IgD-negative memory B cell (primary cell): ENCODE measurements at regions not wholly inside any gene's neighbourhood (a gene's known extent, or its start where the extent isn't known, plus 50 kb on each side); places are given as distances from the start of the nearest gene placed in this dataset.

ENCODE experiments used
- H3K27ac Mint-ChIP-seq, 3 donors: one replicate each; pipeline ENCODE4 v1.8.0; 2020 to 2022; ENCODE audit warnings: mild to moderate bottlenecking in 3 of 3, mixed read lengths in 3 of 3, moderate library complexity in 1 of 3
- H3K27me3 Mint-ChIP-seq: one replicate; pipeline ENCODE4 v1.8.0; 2021; ENCODE audit warnings: mixed read lengths
- H3K36me3 Mint-ChIP-seq: one replicate; pipeline ENCODE4 v1.8.0; 2020; ENCODE audit warnings: mild to moderate bottlenecking, mixed read lengths
- H3K4me1 Mint-ChIP-seq, 3 donors: one replicate each; pipeline ENCODE4 v1.8.0; 2020 to 2022; ENCODE audit warnings: mixed read lengths in 3 of 3, mild to moderate bottlenecking in 1 of 3
- H3K4me3 Mint-ChIP-seq, 4 donors: one replicate each; pipeline ENCODE4 v1.8.0; 2020 to 2022; ENCODE audit warnings: mild to moderate bottlenecking in 4 of 4, mixed read lengths in 4 of 4, moderate library complexity in 3 of 4
- H3K9me3 Mint-ChIP-seq, 3 donors: one replicate each; pipeline ENCODE4 v1.8.0; 2020 to 2021; ENCODE audit warnings: mixed read lengths in 3 of 3, mild to moderate bottlenecking in 1 of 3

- H3K9me3 Mint-ChIP-seq: no peaks in the 10 kb centered on the region
- H3K27ac Mint-ChIP-seq: no peak overlapping the region
- no peak overlapping the region for H3K4me3 Mint-ChIP-seq
- H3K4me1 Mint-ChIP-seq: peaks cover 0 to 5% (median 0%) of the 10 kb centered on the region in 3 donors
- H3K27me3 Mint-ChIP-seq: peaks cover 11% of the 10 kb centered on the region
- H3K36me3 Mint-ChIP-seq: no peaks in the 10 kb centered on the region
These were observed 281.7 kb downstream of the CDC5L start for GRCh38 chr6:44668976-44669934.

- Mint-ChIP-seq H3K4me1 (peaks cover 0 to 5% (median 0%) of the 10 kb centered on the region in 3 donors), H3K9me3 (peaks cover 0 to 1% (median 0%) of the 10 kb centered on the region in 3 donors), H3K27ac (no peak overlapping the region), H3K27me3 (peaks cover 12% of the 10 kb centered on the region), H3K36me3 (no peaks in the 10 kb centered on the region), H3K4me3 (no peak overlapping the region)
These were observed 282.6 kb downstream of the CDC5L start for GRCh38 chr6:44670146-44670545.

GRCh38 chr6:44671333-44671732 lies 283.8 kb downstream of the CDC5L start:
- Mint-ChIP-seq H3K27me3 (peaks cover 12% of the 10 kb centered on the region), H3K36me3 (no peaks in the 10 kb centered on the region), H3K4me3 (no peak overlapping the region), H3K9me3 (peaks cover 0 to 1% (median 0%) of the 10 kb centered on the region in 3 donors), H3K4me1 (peaks cover 0 to 5% (median 0%) of the 10 kb centered on the region in 3 donors), H3K27ac (no peak overlapping the region)

- Mint-ChIP-seq H3K4me1 (peaks cover 0 to 5% (median 0%) of the 10 kb centered on the region in 3 donors), H3K27me3 (peaks cover 13% of the 10 kb centered on the region), H3K27ac (peak overlapping the region in 1 of 3 donors; percentile 54), H3K9me3 (peaks cover 0 to 1% (median 0%) of the 10 kb centered on the region in 3 donors), H3K4me3 (no peak overlapping the region), H3K36me3 (no peaks in the 10 kb centered on the region)
These were observed 284.6 kb downstream of the CDC5L start for GRCh38 chr6:44672086-44672485.

GRCh38 chr6:44672841-44673240 lies 285.3 kb downstream of the CDC5L start:
- Mint-ChIP-seq H3K9me3 (peaks cover 0 to 1% (median 0%) of the 10 kb centered on the region in 3 donors), H3K4me1 (no peaks in the 10 kb centered on the region), H3K36me3 (no peaks in the 10 kb centered on the region), H3K27me3 (peaks cover 13% of the 10 kb centered on the region), H3K4me3 (no peak overlapping the region), H3K27ac (no peak overlapping the region)

- Mint-ChIP-seq H3K27me3 (peaks cover 10% of the 10 kb centered on the region), H3K36me3 (no peaks in the 10 kb centered on the region), H3K27ac (no peak overlapping the region), H3K4me1 (no peaks in the 10 kb centered on the region), H3K4me3 (no peak overlapping the region), H3K9me3 (peaks cover 0 to 1% (median 0%) of the 10 kb centered on the region in 3 donors)
These were observed 287.0 kb downstream of the CDC5L start for GRCh38 chr6:44674226-44675155.

- no peaks in the 10 kb centered on the region for H3K36me3 Mint-ChIP-seq
- H3K27ac Mint-ChIP-seq: no peak overlapping the region
- no peaks in the 10 kb centered on the region for H3K4me1 Mint-ChIP-seq
- H3K27me3 Mint-ChIP-seq: peaks cover 10% of the 10 kb centered on the region
- H3K9me3 Mint-ChIP-seq: peaks cover 0 to 1% (median 0%) of the 10 kb centered on the region in 3 donors
- H3K4me3 Mint-ChIP-seq: no peak overlapping the region
These were observed 287.9 kb downstream of the CDC5L start for GRCh38 chr6:44675449-44675848.

GRCh38 chr6:44676246-44676790 lies 288.8 kb downstream of the CDC5L start:
- Mint-ChIP-seq H3K36me3 (no peaks in the 10 kb centered on the region), H3K27me3 (peaks cover 10% of the 10 kb centered on the region), H3K4me3 (no peak overlapping the region), H3K27ac (no peak overlapping the region), H3K9me3 (peaks cover 0 to 1% (median 0%) of the 10 kb centered on the region in 3 donors), H3K4me1 (no peaks in the 10 kb centered on the region)

- Mint-ChIP-seq H3K4me3 (no peak overlapping the region), H3K9me3 (peaks cover 0 to 3% (median 0%) of the 10 kb centered on the region in 3 donors), H3K27ac (peak overlapping the region in 1 of 3 donors; percentile 6), H3K4me1 (no peaks in the 10 kb centered on the region), H3K36me3 (no peaks in the 10 kb centered on the region), H3K27me3 (peaks cover 10% of the 10 kb centered on the region)
These were observed 289.4 kb downstream of the CDC5L start for GRCh38 chr6:44676826-44677433.

GRCh38 chr6:44678252-44678935 lies 290.9 kb downstream of the CDC5L start:
- Mint-ChIP-seq H3K27ac (no peak overlapping the region), H3K27me3 (peaks cover 8% of the 10 kb centered on the region), H3K36me3 (no peaks in the 10 kb centered on the region), H3K9me3 (peaks cover 0 to 3% (median 0%) of the 10 kb centered on the region in 3 donors), H3K4me3 (no peak overlapping the region), H3K4me1 (no peaks in the 10 kb centered on the region)

GRCh38 chr6:44679438-44680201 lies 292.1 kb downstream of the CDC5L start:
- H3K9me3 Mint-ChIP-seq: peaks cover 0 to 3% (median 0%) of the 10 kb centered on the region in 3 donors
- no peak overlapping the region for H3K4me3 Mint-ChIP-seq
- peaks cover 5% of the 10 kb centered on the region for H3K27me3 Mint-ChIP-seq
- H3K27ac Mint-ChIP-seq: no peak overlapping the region
- H3K36me3 Mint-ChIP-seq: no peaks in the 10 kb centered on the region
- H3K4me1 Mint-ChIP-seq: no peaks in the 10 kb centered on the region

GRCh38 chr6:44680202-44680720 lies 292.8 kb downstream of the CDC5L start:
- Mint-ChIP-seq H3K36me3 (no peaks in the 10 kb centered on the region), H3K4me3 (no peak overlapping the region), H3K27ac (no peak overlapping the region), H3K9me3 (peaks cover 0 to 2% (median 0%) of the 10 kb centered on the region in 3 donors), H3K27me3 (peaks cover 4% of the 10 kb centered on the region), H3K4me1 (no peaks in the 10 kb centered on the region)

GRCh38 chr6:44681761-44682160 lies 294.3 kb downstream of the CDC5L start:
- Mint-ChIP-seq H3K27me3 (peaks cover 2% of the 10 kb centered on the region), H3K27ac (no peak overlapping the region), H3K36me3 (no peaks in the 10 kb centered on the region), H3K4me3 (no peak overlapping the region), H3K4me1 (no peaks in the 10 kb centered on the region), H3K9me3 (peaks cover 0 to 7% (median 4%) of the 10 kb centered on the region in 3 donors)
